ENCODE measurements at regions not wholly inside any gene's neighbourhood (a gene's known extent, or its start where the extent isn't known, plus 50 kb on each side); places are given as distances from the start of the nearest gene placed in this dataset.

- Mint-ChIP-seq H3K4me3 (no peak overlapping the region), H3K9me3 (peaks cover 10% of the 10 kb centered on the region), H3K27me3 (ENCODE audit: insufficient read depth) (no peaks in the 10 kb centered on the region), H3K4me1 (ENCODE audit: low read depth) (no peaks in the 10 kb centered on the region), H3K27ac (no peak overlapping the region), H3K36me3 (ENCODE audit: low read depth) (no peaks in the 10 kb centered on the region)
- DNase-seq, result no peak
- no peak for TF ChIP-seq CTCF (IDR thresholded peaks at IDR 0.05)
These were observed 481.4 kb upstream of the CDH18 start for GRCh38 chr5:20469390-20469789.

- no peak for DNase-seq
- no peak overlapping the region for H3K27ac Mint-ChIP-seq
- H3K4me3 Mint-ChIP-seq, result no peak overlapping the region
- no peaks in the 10 kb centered on the region for H3K36me3 Mint-ChIP-seq (ENCODE audit: low read depth)
- no peaks in the 10 kb centered on the region for H3K4me1 Mint-ChIP-seq (ENCODE audit: low read depth)
- TF ChIP-seq CTCF (IDR thresholded peaks at IDR 0.05), result no peak
- no peaks in the 10 kb centered on the region for H3K27me3 Mint-ChIP-seq (ENCODE audit: insufficient read depth)
- peaks cover 23% of the 10 kb centered on the region for H3K9me3 Mint-ChIP-seq
These were observed 478.5 kb upstream of the CDH18 start for GRCh38 chr5:20466512-20466911.

- TF ChIP-seq CTCF (IDR thresholded peaks at IDR 0.05), result no peak
- H3K4me1 Mint-ChIP-seq (ENCODE audit: low read depth), result no peaks in the 10 kb centered on the region
- no peaks in the 10 kb centered on the region for H3K36me3 Mint-ChIP-seq (ENCODE audit: low read depth)
- DNase-seq, result no peak
- H3K9me3 Mint-ChIP-seq, result peaks cover 25% of the 10 kb centered on the region
- no peak overlapping the region for H3K27ac Mint-ChIP-seq
- no peaks in the 10 kb centered on the region for H3K27me3 Mint-ChIP-seq (ENCODE audit: insufficient read depth)
- H3K4me3 Mint-ChIP-seq, result no peak overlapping the region
These were observed 475.2 kb upstream of the CDH18 start for GRCh38 chr5:20463206-20463605.

- Mint-ChIP-seq H3K27ac (no peak overlapping the region), H3K4me1 (ENCODE audit: low read depth) (no peaks in the 10 kb centered on the region), H3K27me3 (ENCODE audit: insufficient read depth) (no peaks in the 10 kb centered on the region), H3K36me3 (ENCODE audit: low read depth) (no peaks in the 10 kb centered on the region), H3K4me3 (no peak overlapping the region), H3K9me3 (peaks cover 21% of the 10 kb centered on the region)
- no peak for TF ChIP-seq CTCF (IDR thresholded peaks at IDR 0.05)
- DNase-seq, result no peak
These were observed 458.1 kb upstream of the CDH18 start for GRCh38 chr5:20446121-20446520.

- Mint-ChIP-seq H3K4me1 (ENCODE audit: low read depth) (no peaks in the 10 kb centered on the region), H3K27me3 (ENCODE audit: insufficient read depth) (no peaks in the 10 kb centered on the region), H3K9me3 (peaks cover 17% of the 10 kb centered on the region), H3K36me3 (ENCODE audit: low read depth) (no peaks in the 10 kb centered on the region), H3K27ac (no peak overlapping the region), H3K4me3 (no peak overlapping the region)
- no peak for TF ChIP-seq CTCF (IDR thresholded peaks at IDR 0.05)
- DNase-seq, result no peak
These were observed 457.4 kb upstream of the CDH18 start for GRCh38 chr5:20445326-20445860.

GRCh38 chr5:20434786-20435185 lies 446.8 kb upstream of the CDH18 start:
- TF ChIP-seq CTCF (IDR thresholded peaks at IDR 0.05), result no peak
- DNase-seq, result no peak
- H3K4me3 Mint-ChIP-seq, result no peak overlapping the region
- H3K9me3 Mint-ChIP-seq, result no peaks in the 10 kb centered on the region; the same call in 1 of the 2 replicates
- H3K27me3 Mint-ChIP-seq (ENCODE audit: insufficient read depth), result no peaks in the 10 kb centered on the region
- no peaks in the 10 kb centered on the region for H3K36me3 Mint-ChIP-seq (ENCODE audit: low read depth)
- H3K4me1 Mint-ChIP-seq (ENCODE audit: low read depth), result no peaks in the 10 kb centered on the region
- H3K27ac Mint-ChIP-seq, result no peak overlapping the region
